GM19328 (cell line): ENCODE measurements at regions not wholly inside any gene's neighbourhood (a gene's known extent, or its start where the extent isn't known, plus 50 kb on each side); places are given as distances from the start of the nearest gene placed in this dataset.

Experiments used
- ATAC-seq: cut with Tn5 transposase; IDR thresholded peaks from one replicate; pipeline ENCODE4 v1.9.1; 2021; ENCODE audit warnings: mild to moderate bottlenecking, moderate library complexity; ENCODE audit not compliant: unreplicated experiment

DNA sequence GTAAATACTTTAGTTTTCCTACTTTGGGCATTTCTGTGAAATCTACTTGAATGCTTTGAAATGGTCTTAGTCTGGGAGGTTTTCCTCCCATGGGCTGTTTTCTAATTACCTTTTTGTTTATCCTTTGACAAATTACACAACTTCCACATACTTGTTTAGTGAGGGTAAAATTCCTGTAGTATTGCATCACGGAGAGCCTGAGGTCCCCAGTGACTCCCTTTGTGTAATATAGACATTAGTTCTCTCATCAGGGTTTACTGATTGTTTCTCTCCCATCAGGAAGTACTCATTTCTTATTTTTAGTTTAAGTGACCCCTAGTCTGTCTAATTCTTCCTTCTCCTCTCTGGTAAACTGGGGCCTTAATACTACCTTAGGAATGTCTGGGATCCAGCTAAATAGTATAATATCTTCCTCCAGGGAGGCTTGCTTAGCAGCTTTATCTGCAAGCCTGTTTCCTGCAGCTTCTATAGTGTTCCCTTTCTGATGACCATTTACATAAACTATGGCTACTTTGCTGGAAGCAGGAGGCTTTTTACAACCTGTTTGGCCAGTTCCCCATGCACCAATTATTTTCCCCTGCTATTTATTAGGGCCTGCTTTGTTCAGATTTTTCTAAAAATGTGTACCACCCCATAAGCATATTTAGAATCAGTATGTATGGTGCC lies 87.2 kb upstream of the XCR1 start:
- ATAC-seq: no peak

DNA sequence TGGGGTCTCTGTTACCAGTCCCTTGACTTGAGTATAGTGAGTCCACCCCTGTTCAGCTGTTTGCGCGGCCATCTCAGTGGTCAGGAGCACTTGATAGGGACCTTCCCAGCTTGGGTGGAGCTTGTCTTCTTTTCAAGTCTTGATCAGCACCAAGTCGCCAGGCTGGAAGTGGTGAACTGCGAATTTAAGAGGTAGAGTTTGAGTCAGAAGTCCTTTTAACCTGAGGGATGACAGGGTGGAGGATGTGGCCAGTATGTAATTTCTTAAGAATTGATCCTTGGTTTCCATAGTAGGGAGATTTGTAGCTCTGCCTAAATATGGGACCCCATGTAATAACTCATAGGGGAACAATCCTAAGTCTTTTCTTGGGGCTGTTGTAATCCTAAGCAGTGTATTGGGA lies 86.3 kb upstream of the XCR1 start:
- no peak for ATAC-seq

DNA sequence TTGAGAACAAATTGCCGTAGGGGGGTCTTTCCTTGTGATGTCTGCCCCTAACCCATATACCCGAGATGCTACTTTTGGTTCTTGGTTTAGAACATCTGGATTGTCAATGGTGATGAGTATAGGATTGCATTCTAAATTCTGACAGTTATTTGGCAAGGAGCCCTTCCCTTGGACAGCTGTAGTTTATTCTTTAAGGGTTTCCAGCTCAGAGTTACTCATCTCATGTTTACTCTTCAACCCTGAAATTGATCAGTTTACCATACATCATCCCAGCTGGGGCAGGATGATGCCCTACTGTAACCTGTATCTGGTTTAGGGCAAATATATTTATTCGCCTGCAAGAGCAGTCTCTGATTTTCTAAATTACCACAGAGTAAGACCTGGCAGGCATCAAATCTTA lies 85.7 kb upstream of the XCR1 start:
- no peak for ATAC-seq

DNA sequence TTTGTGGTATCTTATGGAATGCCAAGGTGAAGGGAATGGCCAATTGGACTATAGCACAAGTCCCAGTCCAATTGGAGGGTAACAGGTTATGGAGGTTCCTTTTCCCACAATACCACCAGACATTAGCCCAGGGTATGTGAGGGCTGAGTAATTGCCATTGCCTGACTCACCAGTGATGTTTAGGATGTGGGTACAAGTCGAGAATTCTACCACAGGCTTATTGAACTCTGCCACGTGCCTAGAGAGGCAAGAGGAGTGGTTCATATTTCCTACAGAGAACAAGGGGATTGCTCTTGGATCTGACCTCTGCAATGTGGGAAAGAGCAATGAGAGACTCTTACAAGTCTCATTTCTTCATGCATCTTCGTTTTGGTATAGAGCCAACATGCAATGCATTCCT lies 85.0 kb upstream of the XCR1 start:
- ATAC-seq: no peak

DNA sequence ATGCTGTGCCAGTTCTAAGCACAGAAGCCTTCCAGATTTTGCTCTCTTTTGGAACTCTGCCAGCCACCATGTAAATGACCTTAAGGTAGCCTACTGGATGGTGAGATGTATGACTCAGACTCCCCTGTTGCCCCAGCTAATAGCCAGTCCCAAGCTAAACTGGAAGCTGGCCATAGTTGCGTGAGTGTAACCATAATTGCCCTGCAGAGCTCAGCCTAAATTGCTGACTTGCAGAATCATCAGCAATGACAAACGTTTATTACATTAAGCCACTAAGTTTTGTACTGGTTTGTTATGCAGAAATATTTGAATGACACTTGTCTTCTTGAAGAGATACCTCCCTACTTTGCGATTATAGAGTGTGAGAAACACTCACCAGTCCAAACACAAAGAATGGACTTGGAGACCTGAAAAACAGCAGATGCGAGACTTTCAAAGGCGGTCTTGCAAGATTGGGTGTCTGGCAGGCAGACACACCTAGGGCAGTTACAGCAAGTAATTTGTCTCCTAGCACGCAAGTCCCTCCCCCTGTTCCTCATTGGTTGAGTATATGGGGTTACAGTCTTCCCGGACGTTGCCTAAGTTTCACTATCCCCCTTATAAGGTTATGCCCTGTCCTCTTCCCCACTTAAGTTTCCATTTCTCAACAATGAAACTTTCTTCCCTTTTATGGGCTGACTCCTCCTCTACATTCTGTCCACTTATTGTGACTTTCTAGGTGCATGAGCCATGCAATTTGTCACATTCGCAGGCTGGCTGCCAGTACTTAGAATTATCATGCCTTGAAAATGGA lies 83.6 kb upstream of the XCR1 start:
- no peak for ATAC-seq

DNA sequence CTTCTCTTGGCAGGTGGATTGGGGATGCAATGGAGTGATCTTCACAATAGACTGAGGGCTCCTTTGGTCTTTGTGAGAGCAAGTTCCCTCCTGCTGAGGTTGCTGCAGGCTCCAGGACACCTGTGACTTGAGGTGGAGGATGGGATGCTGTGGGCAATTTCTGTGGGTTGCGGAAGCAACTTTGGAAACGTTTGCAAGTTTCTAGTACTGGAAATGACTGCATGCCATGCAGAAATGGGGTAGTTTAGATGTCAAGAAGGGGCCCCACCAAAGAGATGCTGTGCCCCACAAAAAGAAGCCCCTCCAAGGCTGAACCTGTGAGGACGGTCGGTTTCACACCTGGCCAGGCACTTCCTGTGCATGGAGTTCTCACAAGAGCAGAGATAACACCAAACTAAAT lies 80.4 kb upstream of the XCR1 start:
- ATAC-seq: no peak

DNA sequence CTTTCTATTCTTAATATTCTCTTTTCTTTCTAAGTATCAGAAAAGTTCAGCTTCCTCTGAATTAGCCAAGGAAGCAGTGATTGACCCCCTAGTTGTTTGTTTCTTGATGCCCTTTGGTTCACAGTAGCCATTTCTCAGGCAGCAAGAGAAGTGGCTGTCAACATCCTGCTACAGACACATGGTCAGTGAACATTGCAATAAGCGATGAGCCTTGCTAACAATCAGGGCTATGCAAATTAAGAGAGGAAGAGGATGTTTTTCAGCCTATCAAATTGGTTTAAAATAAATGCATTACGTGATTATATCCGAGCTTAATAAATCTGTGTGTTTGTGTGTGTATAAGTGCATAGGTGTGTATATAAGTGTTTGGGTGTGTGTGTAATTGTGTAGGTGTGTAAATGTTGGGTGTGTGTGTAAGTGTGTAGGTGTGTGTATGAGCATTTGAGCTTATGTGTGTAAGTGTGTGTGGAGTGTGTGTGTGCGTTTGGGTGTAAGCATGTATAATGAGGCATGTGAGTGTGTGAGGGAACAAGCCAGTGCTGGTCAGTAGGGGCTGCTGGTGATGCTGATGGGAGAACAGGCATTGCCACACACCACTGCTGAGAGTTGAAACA lies 78.1 kb upstream of the XCR1 start:
- ATAC-seq: no peak

DNA sequence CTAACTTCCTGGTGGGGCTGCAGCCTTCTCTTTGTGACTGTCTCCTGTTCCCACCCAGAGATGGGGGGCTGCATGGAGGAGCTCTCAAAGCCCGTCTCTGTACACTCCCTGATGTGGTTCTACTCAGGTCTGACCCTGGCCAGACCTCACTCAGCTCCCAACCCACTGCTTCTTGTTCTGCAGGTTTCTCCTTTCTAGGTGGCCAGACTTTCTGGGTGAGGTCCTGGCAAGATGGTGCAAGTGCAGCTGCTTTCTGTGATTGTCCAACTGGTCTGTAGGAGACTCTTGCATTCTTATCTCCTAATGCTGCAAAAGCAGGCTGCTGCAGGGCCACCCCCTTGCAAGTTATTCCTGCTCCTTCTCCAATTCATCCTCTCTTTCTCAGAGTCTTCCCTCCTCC lies 77.4 kb upstream of the XCR1 start:
- no peak for ATAC-seq

DNA sequence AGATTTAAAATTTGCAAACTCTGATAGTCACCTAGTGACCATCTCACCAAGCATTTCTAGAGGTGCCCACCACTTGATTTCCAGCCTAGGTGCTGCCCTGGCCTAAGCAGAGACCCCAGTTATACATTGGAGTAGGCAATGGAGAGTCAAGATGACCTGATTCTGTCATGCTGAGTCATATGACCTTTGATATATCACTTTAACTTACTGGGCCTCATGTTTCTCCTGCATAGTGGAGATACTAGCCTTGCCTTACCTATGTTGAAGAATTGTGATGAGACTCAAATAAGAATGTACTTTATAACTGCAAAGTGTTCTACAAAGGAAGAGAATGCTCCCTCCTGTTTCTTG lies 75.5 kb upstream of the XCR1 start:
- ATAC-seq: no peak

DNA sequence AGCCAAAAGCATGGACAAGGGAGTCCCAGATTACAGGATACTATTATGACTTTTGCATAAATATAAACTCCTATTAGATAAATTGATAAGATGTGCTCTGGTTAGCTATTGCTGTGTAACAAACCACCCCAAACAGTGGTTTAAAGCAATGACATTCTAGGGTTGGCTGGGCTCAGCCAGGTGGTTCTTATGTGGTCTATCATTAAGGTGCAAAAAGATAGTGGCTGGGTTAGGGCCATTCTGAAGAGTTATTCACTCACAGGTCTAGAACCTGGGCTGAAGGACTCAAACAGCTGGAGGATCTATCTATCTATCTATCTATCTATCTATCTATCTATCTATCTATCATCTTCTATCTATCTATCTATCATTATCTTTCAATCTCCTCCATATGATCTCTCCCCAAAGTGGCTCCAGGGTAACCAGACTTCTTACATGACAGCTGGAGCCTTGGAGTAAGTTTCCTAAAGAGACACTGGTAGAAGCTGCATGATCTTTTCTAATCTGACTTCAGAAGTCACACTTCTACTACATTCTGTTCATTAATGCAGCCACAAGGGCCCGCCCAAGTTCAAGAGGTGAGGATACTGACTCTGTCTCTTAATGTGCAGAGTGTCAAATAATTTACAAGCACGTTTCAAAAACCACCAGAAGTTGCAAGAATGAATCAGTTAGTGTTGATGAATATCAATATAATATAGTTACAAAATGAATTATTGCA lies 74.9 kb upstream of the XCR1 start:
- no peak for ATAC-seq

DNA sequence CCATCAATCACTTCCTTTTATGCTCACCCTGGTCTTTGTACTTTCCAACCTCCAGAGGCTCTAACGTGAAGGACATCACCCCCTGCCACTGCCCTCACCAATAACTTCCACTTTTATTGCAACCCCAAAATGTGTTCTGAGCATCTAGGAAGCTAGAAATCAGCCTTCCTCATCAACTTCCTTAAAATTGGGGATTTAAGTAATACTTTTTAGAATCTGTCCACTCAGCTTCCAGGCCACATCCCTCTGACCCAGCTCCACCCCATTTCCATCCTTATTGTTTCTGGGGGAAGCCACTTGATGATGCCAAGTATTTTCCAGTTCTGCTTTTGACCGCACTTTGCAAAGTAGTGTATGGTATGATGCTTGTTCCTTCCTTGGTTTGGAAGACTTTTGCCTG lies 73.5 kb upstream of the XCR1 start:
- no peak for ATAC-seq

DNA sequence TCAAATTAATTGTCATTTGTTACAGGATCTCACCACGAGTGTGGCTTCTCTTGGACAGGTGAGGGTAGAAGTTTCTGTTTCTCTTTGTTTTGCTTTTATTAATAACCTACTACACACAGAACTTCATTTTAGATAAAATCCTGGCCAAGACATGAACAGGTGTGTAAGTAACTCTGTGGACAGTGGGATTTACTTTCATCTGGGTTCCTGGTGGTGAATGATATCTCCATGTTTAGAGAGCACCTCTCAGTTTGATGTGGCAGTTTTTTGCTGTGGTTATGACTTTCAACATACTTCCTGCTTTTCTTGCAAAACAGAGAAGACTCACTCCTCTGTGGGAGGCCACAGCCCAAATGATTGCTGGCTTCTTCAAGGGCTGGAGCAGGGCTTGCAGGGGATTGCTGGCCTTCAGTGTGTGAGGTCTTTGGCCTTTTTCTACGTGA lies 71.1 kb upstream of the XCR1 start:
- peak; percentile 46 for ATAC-seq

DNA sequence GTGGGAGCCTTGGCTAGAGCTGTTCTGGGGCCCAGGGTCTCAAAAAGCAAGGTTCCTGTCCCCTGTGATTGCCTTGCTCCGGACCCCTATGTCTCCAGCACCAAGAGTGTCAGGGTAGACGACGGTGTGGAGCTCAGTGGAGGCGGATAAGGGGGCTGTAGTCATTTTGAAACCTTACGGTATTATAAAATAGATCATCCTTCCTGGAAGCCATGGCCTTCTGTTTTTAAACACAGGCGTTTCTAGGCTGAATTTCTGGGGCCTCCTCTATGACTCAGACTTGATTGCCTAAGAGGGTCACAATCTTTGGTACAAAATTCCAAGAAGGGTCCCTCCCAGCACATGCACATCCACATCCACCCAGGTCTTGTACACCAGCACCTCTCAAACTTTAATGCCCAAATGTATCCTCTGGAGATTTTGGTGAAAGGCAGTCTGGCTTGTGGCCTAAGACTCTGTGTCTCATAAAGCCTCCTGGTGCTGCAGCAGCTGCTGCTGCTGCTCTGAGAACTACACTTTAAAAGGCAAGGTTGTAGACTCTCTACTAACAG lies 70.5 kb upstream of the XCR1 start:
- ATAC-seq: peak; percentile 11

DNA sequence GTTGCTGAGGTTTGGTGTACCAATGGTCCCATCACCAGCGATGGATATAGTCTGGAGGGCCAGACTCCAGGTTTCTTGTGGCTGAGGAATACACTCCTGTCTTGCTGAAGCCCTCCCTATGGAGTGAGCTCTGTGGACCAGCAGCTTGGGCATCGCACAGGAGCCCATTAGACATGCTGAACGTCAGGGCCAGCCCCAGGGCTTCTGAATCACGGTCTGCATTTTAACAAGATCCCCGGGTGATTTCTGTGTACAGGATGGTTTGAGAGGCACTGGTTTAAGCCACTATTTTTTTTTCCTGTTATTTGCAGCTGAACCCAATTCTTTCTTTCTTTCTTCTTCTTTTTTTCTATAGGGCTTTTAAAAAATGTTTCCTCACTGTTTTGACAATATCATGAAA lies 69.5 kb upstream of the XCR1 start:
- no peak for ATAC-seq

DNA sequence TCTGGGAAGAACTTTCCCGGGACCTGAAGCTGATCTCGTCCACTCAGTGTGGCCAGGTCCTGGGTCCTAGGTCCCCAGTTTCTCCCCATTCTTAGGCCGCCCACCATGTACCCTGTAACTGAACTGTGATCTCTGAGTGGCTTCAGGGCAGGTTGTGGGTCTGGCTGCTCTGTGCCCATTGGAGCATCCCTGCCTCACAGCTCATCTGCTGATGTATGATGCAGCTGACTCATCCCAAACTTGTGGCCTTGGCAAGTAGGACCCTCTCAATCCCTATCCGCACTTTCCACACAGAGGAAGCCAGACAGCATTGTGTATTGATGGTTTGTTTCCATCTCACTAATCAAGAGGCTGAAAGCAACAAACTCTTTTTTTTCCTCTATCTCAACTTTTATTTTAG lies 69.1 kb upstream of the XCR1 start:
- no peak for ATAC-seq

DNA sequence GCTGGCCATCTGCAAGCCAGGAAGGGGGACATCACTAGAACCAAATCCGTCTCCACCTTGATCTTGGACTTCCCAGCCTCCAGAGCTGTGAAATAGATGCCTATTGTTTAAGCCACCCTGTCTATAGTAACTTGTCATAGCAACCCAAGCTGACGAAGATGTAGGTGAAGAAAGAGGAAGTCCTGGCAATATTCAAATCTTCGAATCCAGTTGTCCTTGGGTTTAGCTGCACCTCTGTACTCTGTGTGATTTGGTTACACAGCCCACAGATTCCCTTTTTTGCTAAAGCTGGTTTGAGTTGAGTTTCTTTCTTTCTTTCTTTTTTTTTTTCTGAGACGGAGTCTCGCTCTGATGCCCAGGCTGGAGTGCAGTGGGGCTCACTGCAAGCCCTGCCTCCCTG lies 68.0 kb upstream of the XCR1 start:
- ATAC-seq: peak; percentile 50

DNA sequence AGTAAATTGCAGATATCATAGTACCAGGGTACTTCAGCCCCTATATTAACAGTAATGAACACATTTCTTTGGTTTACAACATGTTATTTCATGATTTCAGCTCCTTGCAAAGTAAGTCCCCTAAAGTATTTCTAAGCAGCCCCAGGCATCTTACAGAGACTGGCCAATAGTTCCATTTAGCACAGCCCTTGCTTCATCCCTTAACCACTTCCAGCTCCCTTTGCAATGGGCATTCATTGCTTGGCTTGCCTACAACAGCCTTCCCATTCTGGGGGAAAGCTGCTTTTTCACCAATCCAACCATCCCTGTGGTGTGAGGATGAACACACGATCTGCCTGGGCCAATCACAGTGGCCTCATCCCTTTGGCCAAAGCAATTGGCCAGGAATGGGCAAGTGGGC lies 67.2 kb upstream of the XCR1 start:
- ATAC-seq: no peak

DNA sequence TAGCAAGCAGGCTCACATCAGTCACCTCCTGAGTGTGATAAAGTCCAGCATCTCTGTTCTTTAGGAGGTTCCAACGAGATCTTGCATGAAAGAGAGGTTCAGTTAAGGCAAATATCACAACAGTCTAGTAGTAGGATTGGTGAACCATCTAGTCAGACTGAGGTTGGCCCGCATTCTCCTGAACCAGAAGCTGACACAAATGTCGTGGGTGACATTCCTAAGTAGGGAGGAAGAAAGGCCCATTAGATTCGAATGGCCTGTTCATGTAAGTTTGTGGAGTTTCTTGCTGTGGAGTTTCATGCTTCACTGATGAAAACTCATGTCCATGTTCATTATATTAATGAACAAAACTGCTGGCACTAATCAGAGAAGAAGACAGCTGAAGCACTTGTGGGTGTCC lies 66.7 kb upstream of the XCR1 start:
- no peak for ATAC-seq

DNA sequence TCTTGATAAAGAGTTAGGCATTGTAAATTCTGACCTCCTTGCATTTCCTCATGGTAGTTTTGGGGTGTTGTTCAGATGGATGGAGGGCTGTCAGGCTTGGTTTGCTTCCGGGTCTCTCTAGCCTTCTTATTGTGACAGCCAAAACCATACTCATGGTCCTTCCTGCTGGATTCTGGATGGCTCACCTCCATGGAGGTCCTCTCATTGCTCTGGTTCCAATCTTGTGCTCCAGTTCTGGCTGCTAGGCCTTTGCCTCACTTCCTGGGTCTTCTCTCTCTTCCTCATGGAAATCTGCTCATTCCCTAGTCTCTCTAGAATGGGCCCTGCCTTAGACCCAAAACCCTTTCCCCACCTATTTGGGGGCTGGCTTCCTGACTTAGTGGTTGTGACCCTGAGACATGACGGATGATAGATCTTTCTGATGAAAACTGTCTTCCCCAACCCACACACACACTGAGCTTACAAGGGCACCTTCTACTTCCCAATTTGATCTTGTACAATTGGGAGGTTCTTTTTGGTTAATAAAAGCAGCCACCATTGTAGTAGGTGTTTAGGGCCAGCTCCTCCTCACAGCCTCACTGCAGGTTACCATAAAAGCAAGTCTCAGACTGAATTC lies 66.2 kb upstream of the XCR1 start:
- ATAC-seq: no peak

DNA sequence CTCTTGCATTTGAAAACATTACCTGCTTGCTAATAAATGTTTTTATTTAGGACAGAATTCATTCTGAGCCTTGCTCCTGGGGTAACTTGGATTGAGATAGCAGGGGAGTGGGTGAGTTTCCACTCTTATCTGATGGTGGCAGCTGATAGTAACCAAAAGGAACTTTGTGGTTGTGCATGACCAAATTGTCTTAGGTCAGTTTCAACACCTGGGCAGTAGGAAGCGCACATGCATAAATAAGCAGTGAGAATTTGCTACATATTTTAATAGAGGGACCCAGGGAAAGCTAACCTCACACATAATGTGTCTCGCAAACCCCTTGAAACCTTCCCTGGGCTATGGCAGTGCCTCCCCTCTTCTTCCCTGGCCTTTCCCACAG lies 65.4 kb upstream of the XCR1 start:
- no peak for ATAC-seq
